ENCODE measurements at regions not wholly inside any gene's neighbourhood (a gene's known extent, or its start where the extent isn't known, plus 50 kb on each side); places are given as distances from the start of the nearest gene placed in this dataset.
A peak's percentile ranks its signal among the peaks of the same experiment; 100 is the strongest.

- Mint-ChIP-seq H3K4me1 (peaks cover 58% of the 10 kb centered on the region), H3K27ac (peak overlapping the region; percentile 98)
- TF ChIP-seq, protein P1, sequence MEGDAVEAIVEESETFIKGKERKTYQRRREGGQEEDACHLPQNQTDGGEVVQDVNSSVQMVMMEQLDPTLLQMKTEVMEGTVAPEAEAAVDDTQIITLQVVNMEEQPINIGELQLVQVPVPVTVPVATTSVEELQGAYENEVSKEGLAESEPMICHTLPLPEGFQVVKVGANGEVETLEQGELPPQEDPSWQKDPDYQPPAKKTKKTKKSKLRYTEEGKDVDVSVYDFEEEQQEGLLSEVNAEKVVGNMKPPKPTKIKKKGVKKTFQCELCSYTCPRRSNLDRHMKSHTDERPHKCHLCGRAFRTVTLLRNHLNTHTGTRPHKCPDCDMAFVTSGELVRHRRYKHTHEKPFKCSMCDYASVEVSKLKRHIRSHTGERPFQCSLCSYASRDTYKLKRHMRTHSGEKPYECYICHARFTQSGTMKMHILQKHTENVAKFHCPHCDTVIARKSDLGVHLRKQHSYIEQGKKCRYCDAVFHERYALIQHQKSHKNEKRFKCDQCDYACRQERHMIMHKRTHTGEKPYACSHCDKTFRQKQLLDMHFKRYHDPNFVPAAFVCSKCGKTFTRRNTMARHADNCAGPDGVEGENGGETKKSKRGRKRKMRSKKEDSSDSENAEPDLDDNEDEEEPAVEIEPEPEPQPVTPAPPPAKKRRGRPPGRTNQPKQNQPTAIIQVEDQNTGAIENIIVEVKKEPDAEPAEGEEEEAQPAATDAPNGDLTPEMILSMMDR (conservative IDR thresholded peaks at IDR 0.05): no peak
Observed at GRCh38 chr15:92820236-92821021, 79.7 kb upstream of the CHD2 start.

DNA sequence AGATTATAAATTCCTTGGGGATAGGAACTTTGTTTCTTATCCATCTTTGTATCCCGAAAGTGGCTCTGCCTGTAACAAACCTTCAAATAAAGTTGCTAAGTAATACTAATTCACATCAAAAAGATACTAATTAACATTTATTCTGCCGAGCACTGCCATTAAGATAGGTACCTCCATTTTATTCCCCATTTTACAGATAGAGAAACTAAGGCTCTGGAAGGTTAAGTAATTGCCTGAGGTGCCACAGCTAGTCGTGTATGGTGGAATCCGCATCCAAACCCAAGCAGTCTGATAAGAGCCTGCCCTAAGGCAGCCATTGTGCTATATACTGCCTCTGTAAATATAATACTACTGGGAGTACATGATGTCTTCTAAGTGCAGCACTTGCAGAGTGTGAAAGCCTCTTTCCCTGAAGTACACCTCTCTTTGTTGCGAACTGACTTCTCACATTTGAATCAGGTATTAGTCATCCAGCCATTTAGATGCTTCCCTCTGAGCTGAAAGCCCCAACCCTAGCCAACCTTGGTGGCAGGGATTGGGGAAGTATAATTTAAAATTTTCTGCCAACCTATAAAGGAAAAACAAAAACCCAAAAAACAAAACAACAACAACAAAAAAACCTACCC lies 78.5 kb upstream of the CHD2 start:
- DNase-seq: no peak
- Histone ChIP-seq H3K4me3 (ENCODE audit: low read length) (no peak overlapping the region), H3K9ac (ENCODE audit: extremely low read depth, low read length, poor library complexity, severe bottlenecking) (no peak overlapping the region), H3K36me3 (ENCODE audit: control insufficient read depth, insufficient read depth, low read length) (no peaks in the 10 kb centered on the region), H3K4me1 (ENCODE audit: control insufficient read depth, insufficient read depth, low read length) (peaks cover 5% of the 10 kb centered on the region), H3K9me3 (ENCODE audit: control insufficient read depth, low read length) (no peaks in the 10 kb centered on the region), H3K27me3 (ENCODE audit: control insufficient read depth, insufficient read depth, low read length, poor library complexity, severe bottlenecking) (no peaks in the 10 kb centered on the region), H3K27ac (ENCODE audit: low read depth, low read length) (peak overlapping the region; percentile 69)
- TF ChIP-seq, protein P1 (conservative IDR thresholded peaks at IDR 0.05): no peak
- peaks cover 58% of the 10 kb centered on the region for H3K4me1 Mint-ChIP-seq
- H3K27me3 Mint-ChIP-seq (ENCODE audit: insufficient read depth): no peaks in the 10 kb centered on the region
- H3K36me3 Mint-ChIP-seq (ENCODE audit: low read depth): no peaks in the 10 kb centered on the region
- WGBS, 2 experiments (ENCODE audit: insufficient coverage in 1 of 2, insufficient read length in 1 of 2): 66 to 80% methylated on average over 1 to 5 of the region's 5 CpGs
- H3K9me3 Mint-ChIP-seq: no peaks in the 10 kb centered on the region
- no peak overlapping the region for H3K4me3 Mint-ChIP-seq
- peak overlapping the region; percentile 61 for H3K27ac Mint-ChIP-seq

More at GRCh38 chr15:92820236-92821021, 79.7 kb upstream of the CHD2 start:
- DNase-seq: peak; percentile 97
- no peaks in the 10 kb centered on the region for H3K27me3 Mint-ChIP-seq (ENCODE audit: insufficient read depth)
- Histone ChIP-seq H3K36me3 (ENCODE audit: control insufficient read depth, insufficient read depth, low read length) (no peaks in the 10 kb centered on the region), H3K9me3 (ENCODE audit: control insufficient read depth, low read length) (no peaks in the 10 kb centered on the region), H3K27ac (ENCODE audit: low read depth, low read length) (peak overlapping the region; percentile 99), H3K4me1 (ENCODE audit: control insufficient read depth, insufficient read depth, low read length) (peaks cover 5% of the 10 kb centered on the region), H3K27me3 (ENCODE audit: control insufficient read depth, insufficient read depth, low read length, poor library complexity, severe bottlenecking) (no peaks in the 10 kb centered on the region), H3K9ac (ENCODE audit: extremely low read depth, low read length, poor library complexity, severe bottlenecking) (peak overlapping the region; percentile 53), H3K4me3 (ENCODE audit: low read length) (peak overlapping the region; percentile 75)
- no peaks in the 10 kb centered on the region for H3K9me3 Mint-ChIP-seq
- H3K4me3 Mint-ChIP-seq: peak overlapping the region; percentile 52
- no peaks in the 10 kb centered on the region for H3K36me3 Mint-ChIP-seq (ENCODE audit: low read depth)
- WGBS, 2 experiments (ENCODE audit: insufficient coverage in 1 of 2, insufficient read length in 1 of 2): 15 to 38% methylated on average over 7 to 36 of the region's 36 CpGs

GRCh38 chr15:92822216-92823144 lies 77.6 kb upstream of the CHD2 start:
- TF ChIP-seq, protein P1 (conservative IDR thresholded peaks at IDR 0.05): no peak
- Histone ChIP-seq H3K9me3 (ENCODE audit: control insufficient read depth, low read length) (no peaks in the 10 kb centered on the region), H3K27ac (ENCODE audit: low read depth, low read length) (peak overlapping the region; percentile 69), H3K9ac (ENCODE audit: extremely low read depth, low read length, poor library complexity, severe bottlenecking) (no peak overlapping the region), H3K4me1 (ENCODE audit: control insufficient read depth, insufficient read depth, low read length) (peaks cover 5% of the 10 kb centered on the region), H3K36me3 (ENCODE audit: control insufficient read depth, insufficient read depth, low read length) (no peaks in the 10 kb centered on the region), H3K27me3 (ENCODE audit: control insufficient read depth, insufficient read depth, low read length, poor library complexity, severe bottlenecking) (no peaks in the 10 kb centered on the region), H3K4me3 (ENCODE audit: low read length) (no peak overlapping the region)
- Mint-ChIP-seq H3K9me3 (no peaks in the 10 kb centered on the region), H3K4me3 (no peak overlapping the region), H3K27me3 (ENCODE audit: insufficient read depth) (no peaks in the 10 kb centered on the region), H3K27ac (peak overlapping the region; percentile 61), H3K4me1 (peaks cover 56% of the 10 kb centered on the region), H3K36me3 (ENCODE audit: low read depth) (no peaks in the 10 kb centered on the region)
- no peak for DNase-seq
- 24% methylated on average over 2 of the region's 2 CpGs; no CpG with 5 or more reads in 1 of the 2 experiments for WGBS, 2 experiments (ENCODE audit: insufficient coverage in 1 of 2, insufficient read length in 1 of 2)

Data from endodermal cell (in vitro differentiated cells).